Activated T-cell treated with anti-CD3 and anti-CD28 coated beads, Interleukin-2, amount 50 U/mL, for 72 hours (primary cell): ENCODE measurements at regions not wholly inside any gene's neighbourhood (a gene's known extent, or its start where the extent isn't known, plus 50 kb on each side); places are given as distances from the start of the nearest gene placed in this dataset.

ENCODE experiments used
- ATAC-seq, 2 donors: fragments of 150-1000 bp; cut with Tn5 transposase; replicated peaks in 1 of 2; 2 replicates each; pipeline ENCODE4 v1.10.0; 2021; ENCODE audit warnings: moderate library complexity in 2 of 2, mild to moderate bottlenecking in 1 of 2
- DNase-seq, 2 donors: peaks; one replicate each; pipeline ENCODE4 v3.0.0; 2021 to 2022; ENCODE audit warnings: mixed read lengths in 1 of 2
- H3K27ac Mint-ChIP-seq: one replicate; pipeline ENCODE4 v1.8.0; 2022; ENCODE audit warnings: mild to moderate bottlenecking, moderate library complexity, mixed read lengths
- H3K27me3 Mint-ChIP-seq: one replicate; pipeline ENCODE4 v1.8.0; 2022; ENCODE audit warnings: low read depth, mixed read lengths
- H3K36me3 Mint-ChIP-seq, 2 donors: one replicate each; pipeline ENCODE4 v1.8.0; 2022; ENCODE audit warnings: mixed read lengths in 2 of 2, mild to moderate bottlenecking in 1 of 2; ENCODE audit not compliant: insufficient read depth in 2 of 2
- H3K4me1 Mint-ChIP-seq: one replicate; pipeline ENCODE4 v1.8.0; 2022; ENCODE audit warnings: low read depth, mixed read lengths
- H3K4me3 Mint-ChIP-seq, 2 donors: one replicate each; pipeline ENCODE4 v1.8.0; 2022; ENCODE audit warnings: mild to moderate bottlenecking in 2 of 2, mixed read lengths in 2 of 2, moderate library complexity in 2 of 2
- H3K9me3 Mint-ChIP-seq, 2 donors: one replicate each; pipeline ENCODE4 v1.8.0; 2022; ENCODE audit warnings: mixed read lengths in 2 of 2

DNA sequence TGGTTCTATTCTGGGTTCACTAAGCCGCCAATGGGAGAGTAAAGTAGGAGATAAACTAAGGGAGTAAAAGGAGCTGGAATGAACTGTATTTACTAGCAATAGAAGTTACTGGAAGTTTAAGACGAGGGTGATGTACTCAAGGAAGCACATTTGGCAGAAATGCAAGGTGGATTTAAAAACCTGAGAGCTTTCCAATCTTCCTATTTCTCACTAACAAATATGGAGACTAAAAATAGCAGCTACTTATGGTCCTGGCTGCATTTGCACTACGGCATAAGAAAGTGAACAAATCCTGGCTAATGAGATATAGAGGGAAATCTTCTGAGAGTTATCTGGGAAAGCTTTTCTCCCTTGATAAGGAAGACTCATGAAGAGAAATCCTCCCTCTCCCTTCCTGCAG, 153.4 kb downstream of the TMEM161B start:
- H3K27ac Mint-ChIP-seq, result no peak overlapping the region
- H3K4me3 Mint-ChIP-seq, result no peak overlapping the region
- H3K36me3 Mint-ChIP-seq, result no peaks in the 10 kb centered on the region
- DNase-seq, result no peak
- no peak for ATAC-seq
- no peaks in the 10 kb centered on the region for H3K4me1 Mint-ChIP-seq
- no peaks in the 10 kb centered on the region for H3K9me3 Mint-ChIP-seq
- peaks cover 14% of the 10 kb centered on the region for H3K27me3 Mint-ChIP-seq

DNA sequence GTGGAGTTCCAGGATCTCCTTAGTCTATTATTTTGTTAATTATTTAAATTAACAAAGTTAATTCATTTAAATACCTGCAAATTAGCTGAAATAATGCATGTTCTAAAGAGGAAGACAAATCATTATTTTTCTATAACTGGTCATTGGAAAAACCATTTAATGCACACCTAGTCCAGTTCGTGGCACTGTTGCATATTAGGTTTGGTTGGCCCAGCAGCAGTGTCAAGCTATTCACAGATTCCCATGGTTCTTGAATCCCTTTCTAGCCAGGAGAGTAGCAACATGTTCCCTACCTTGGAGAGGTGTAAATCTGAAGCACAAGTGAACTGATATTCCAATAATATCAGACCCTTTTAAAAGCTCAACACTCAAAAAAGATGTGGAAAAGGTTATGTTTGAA, 155.2 kb downstream of the TMEM161B start:
- H3K9me3 Mint-ChIP-seq, result no peaks in the 10 kb centered on the region
- no peak for DNase-seq
- no peak for ATAC-seq
- peaks cover 14% of the 10 kb centered on the region for H3K27me3 Mint-ChIP-seq
- no peaks in the 10 kb centered on the region for H3K4me1 Mint-ChIP-seq
- H3K36me3 Mint-ChIP-seq, result no peaks in the 10 kb centered on the region
- H3K4me3 Mint-ChIP-seq, result no peak overlapping the region
- H3K27ac Mint-ChIP-seq, result no peak overlapping the region

DNA sequence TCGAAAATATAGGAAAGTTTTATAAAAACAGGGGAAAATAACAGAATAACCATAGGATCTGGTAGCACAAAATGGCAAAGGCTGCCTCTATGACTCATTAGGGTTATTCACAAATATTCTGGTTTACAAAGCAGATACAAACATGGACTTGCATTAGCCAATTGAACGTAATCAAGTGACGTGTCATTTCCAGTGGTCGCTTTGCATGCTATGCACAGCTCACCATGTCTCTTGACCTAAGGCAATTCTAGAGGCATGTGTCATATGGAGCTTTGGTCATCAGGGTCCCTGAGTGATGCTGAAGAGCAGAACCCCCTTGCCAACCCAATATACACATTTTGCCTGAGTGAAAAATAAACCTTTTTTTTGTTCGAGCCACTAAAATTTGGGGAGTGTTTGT, 158.8 kb downstream of the TMEM161B start:
- no peaks in the 10 kb centered on the region for H3K36me3 Mint-ChIP-seq
- H3K4me3 Mint-ChIP-seq, result no peak overlapping the region
- H3K27ac Mint-ChIP-seq, result no peak overlapping the region
- H3K9me3 Mint-ChIP-seq, result no peaks in the 10 kb centered on the region
- no peaks in the 10 kb centered on the region for H3K27me3 Mint-ChIP-seq
- H3K4me1 Mint-ChIP-seq, result no peaks in the 10 kb centered on the region
- no peak for DNase-seq
- no peak for ATAC-seq

DNA sequence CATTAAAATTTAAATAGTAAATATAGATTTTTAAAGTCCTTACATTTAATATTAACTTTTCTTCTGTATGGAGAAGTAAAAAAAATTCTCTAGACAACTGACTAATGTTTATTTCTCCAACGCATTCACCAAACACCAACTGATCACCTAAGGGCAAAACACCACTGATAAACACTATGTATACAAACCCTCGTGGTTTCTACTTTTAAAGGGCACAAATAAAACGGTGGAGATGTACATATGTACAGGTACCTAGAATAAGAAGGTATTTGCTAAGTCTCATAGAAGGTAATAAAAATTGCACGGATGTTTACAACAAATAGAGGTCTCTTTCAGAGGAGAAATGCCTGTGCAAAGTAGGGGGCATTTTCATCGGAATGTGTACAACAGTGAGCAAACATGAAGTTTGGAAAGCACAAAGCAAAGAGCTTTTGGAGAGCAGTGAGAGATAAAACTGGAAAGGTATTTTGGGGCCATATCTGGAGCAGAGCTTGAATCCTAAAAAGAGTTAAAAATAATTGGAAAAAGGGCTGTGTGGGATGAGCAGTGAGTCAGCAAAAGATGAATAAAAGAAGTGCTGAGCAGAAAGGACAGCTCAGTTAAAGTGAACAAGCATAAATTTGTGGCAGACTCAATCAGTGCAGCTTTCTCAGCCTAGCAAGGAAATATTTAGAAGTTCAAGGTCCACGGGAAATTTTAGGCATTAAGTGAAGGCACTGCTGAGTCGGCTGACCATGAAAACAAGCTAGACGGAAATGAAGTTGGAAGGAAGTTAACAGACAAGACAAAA, 160.0 kb downstream of the TMEM161B start:
- Mint-ChIP-seq H3K36me3 (no peaks in the 10 kb centered on the region), H3K4me3 (no peak overlapping the region), H3K4me1 (no peaks in the 10 kb centered on the region), H3K9me3 (no peaks in the 10 kb centered on the region), H3K27ac (no peak overlapping the region), H3K27me3 (peaks cover 6% of the 10 kb centered on the region)
- no peak for ATAC-seq
- no peak for DNase-seq

DNA sequence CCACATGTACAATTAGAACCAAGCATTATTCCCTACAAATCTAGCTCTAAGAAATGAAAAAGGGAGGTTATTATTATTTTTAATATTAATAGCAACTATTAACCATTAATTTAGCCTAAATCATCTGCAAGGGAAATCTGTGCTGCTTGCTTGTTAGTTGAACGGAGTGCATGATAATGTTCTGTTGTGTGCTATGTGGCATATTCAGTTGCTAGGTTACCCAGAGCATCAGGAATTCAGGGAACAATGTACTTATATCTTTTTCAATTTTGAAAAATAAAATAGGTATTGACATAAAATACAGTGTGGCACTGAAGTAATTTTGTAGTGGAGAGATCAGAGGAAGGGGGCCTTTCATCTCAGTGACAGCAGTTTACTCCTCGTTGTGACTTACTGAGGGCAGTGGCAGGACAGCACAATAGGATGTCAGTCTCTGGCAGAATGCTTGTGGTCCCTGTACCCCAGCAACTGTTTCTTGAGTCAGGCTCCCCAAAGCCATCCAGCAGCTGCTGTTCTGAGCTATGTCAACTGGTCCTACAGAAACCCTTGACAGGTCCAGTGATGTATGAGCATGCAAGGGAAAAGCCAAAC, 173.6 kb downstream of the TMEM161B start:
- Mint-ChIP-seq H3K4me3 (no peak overlapping the region), H3K9me3 (no peaks in the 10 kb centered on the region), H3K4me1 (no peaks in the 10 kb centered on the region), H3K36me3 (no peaks in the 10 kb centered on the region), H3K27me3 (peaks cover 7% of the 10 kb centered on the region), H3K27ac (no peak overlapping the region)
- ATAC-seq (no peak), DNase-seq (no peak)

DNA sequence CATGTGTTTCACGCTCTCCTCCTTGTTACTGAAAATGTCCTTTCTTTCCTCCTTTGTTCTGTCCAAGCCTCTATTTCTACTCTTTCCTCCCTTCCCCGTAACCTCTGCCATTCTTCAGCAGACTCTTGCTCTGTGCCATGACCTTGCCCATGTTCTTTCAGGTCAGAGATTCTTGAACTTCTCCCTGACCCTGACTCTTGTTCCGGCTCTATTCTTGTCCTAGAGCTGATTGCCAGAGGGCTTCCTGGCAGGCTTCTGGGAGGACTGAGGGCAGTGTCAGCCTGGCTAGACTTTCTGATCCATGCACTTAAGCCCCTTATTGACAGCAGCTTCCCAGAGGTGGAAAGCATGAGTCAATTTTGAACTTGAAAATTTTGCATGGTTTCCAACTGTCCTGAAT, 174.2 kb downstream of the TMEM161B start:
- ATAC-seq, result no peak
- H3K27ac Mint-ChIP-seq, result no peak overlapping the region
- H3K4me1 Mint-ChIP-seq, result no peaks in the 10 kb centered on the region
- H3K9me3 Mint-ChIP-seq, result no peaks in the 10 kb centered on the region
- DNase-seq, result no peak
- no peaks in the 10 kb centered on the region for H3K36me3 Mint-ChIP-seq
- peaks cover 7% of the 10 kb centered on the region for H3K27me3 Mint-ChIP-seq
- H3K4me3 Mint-ChIP-seq, result no peak overlapping the region

DNA sequence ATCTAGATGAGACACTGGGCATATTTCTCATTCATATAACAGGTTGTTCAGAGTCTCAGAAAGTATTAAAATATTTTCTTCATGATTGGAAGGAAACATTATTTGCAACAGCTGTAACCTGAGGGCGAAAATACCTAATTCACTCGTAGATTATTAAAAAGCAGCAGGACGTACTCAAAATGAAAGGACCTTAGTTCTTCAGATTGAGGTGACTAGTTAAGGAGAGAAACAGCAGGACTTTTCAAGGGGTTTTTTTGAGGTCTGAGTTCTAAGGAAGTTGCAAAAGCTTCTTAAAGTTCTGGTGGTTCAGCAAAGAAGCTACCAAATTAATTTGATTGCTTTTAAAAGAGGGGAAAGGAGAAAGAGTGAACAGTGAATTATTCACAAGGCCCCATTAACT, 174.9 kb downstream of the TMEM161B start:
- Mint-ChIP-seq H3K36me3 (no peaks in the 10 kb centered on the region), H3K9me3 (no peaks in the 10 kb centered on the region), H3K27me3 (peaks cover 7% of the 10 kb centered on the region), H3K27ac (no peak overlapping the region), H3K4me3 (no peak overlapping the region), H3K4me1 (no peaks in the 10 kb centered on the region)
- DNase-seq (no peak), ATAC-seq (no peak)

DNA sequence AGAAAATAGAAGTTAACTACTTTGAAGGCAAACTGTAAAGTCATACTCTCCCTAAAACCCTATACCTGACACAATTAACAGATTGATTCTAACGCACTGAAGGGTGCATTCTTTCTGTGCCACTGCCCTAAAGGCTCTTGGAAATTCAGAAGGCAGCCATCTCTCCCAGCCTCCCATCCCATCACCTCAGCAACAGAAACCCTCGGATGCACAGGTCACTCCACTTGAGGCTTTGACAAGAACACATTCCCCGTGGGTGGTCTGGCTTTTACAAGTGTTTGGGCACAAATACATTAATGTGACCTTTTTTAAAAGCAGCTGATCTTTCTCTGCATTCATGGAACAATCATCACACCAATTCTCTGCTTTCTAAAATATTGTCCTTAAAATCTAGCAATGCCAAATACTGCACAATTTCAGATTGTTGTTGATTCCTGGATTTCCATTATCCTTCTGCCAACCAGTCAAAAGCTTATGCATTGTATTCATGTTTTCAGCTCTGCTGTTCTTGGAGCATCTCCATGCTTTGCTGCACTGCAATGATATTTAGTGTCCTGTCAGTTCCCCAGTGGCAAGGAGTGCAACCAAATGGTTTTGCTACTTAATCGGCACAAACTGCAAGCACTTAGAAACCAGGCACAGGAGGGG, 175.6 kb downstream of the TMEM161B start:
- peaks cover 7% of the 10 kb centered on the region for H3K27me3 Mint-ChIP-seq
- no peaks in the 10 kb centered on the region for H3K9me3 Mint-ChIP-seq
- DNase-seq (no peak), ATAC-seq (no peak)
- H3K4me1 Mint-ChIP-seq, result no peaks in the 10 kb centered on the region
- H3K4me3 Mint-ChIP-seq, result no peak overlapping the region
- no peaks in the 10 kb centered on the region for H3K36me3 Mint-ChIP-seq
- H3K27ac Mint-ChIP-seq, result no peak overlapping the region

DNA sequence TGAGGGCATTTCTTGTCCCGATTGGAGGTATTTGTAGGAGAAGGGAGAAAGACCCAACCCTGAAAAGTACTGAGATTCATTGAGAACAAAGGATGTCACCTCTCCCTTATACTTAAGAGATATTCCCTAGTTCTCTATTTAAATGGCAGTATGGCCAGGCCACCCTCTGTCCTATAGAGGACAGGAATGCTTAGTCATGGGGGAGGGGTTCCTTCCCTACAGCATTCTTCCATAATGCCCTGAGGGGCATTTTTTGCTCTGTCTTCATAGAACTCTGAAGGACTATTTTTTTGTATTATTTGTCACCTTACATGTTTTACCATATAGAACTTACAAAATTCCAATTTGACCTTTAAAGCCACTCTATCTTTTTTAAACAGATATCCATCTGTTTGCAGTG, 176.3 kb downstream of the TMEM161B start:
- Mint-ChIP-seq H3K27ac (no peak overlapping the region), H3K4me1 (no peaks in the 10 kb centered on the region)
- no peak for DNase-seq

DNA sequence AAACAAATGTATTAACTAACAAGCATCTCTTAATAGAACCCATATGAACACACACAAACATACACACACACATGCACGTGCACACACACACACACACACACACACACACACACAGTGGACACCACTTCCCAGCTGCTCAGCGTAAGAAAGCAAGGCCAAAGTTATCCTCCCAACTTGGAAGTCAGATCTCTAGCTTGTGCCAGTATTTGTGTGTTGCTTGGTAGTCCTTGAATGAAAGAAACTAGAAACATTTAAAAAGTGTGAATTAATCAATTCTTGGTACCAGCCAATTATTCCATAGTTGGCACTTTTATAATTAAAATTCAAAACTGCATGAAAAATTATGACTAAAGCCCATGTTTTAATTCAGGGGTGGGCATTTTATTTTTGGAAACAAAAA, 178.1 kb downstream of the TMEM161B start:
- no peak overlapping the region for H3K4me3 Mint-ChIP-seq
- no peak overlapping the region for H3K27ac Mint-ChIP-seq
- no peaks in the 10 kb centered on the region for H3K36me3 Mint-ChIP-seq
- ATAC-seq, result no peak
- H3K27me3 Mint-ChIP-seq, result peaks cover 12% of the 10 kb centered on the region
- H3K4me1 Mint-ChIP-seq, result no peaks in the 10 kb centered on the region
- no peaks in the 10 kb centered on the region for H3K9me3 Mint-ChIP-seq
- no peak for DNase-seq

More for the DNA sequence above, 176.3 kb downstream of the TMEM161B start:
- no peak overlapping the region for H3K4me3 Mint-ChIP-seq
- no peaks in the 10 kb centered on the region for H3K9me3 Mint-ChIP-seq
- no peak for ATAC-seq
- H3K36me3 Mint-ChIP-seq, result no peaks in the 10 kb centered on the region
- H3K27me3 Mint-ChIP-seq, result peaks cover 7% of the 10 kb centered on the region

DNA sequence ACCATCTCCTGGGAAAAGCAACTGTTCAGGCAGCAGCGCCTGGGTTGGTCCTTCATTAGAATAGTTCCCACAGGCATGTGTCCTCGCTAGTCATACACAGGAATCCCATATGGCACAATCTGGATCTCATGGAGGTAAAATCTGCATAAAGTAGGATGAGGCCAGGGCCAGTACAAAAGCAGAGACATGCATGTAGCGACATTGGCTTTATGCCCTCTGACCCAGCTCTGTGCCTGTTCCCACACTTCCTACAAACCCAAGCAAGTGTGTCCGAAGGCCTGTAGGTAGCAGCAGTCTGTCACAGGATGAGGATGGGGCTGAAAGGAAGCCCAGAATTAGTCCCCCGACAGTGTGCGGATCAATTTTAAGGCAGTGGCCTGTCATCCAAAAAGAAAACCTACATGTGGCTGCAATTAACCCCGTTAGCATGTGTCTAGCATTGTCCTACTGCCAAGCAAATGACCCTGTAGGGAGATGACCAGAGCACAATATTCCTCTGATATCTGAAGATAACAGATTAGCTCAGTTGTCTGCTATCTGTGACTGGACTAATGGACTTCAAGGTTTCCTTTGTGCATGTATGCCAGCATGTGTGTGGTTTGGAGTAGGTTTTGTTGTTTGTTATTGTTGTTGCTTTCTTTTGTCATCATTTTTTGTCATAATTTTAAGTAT, 178.8 kb downstream of the TMEM161B start:
- no peak overlapping the region for H3K4me3 Mint-ChIP-seq
- no peaks in the 10 kb centered on the region for H3K9me3 Mint-ChIP-seq
- no peak overlapping the region for H3K27ac Mint-ChIP-seq
- ATAC-seq (no peak), DNase-seq (no peak)
- no peaks in the 10 kb centered on the region for H3K36me3 Mint-ChIP-seq
- H3K27me3 Mint-ChIP-seq, result peaks cover 12% of the 10 kb centered on the region
- H3K4me1 Mint-ChIP-seq, result no peaks in the 10 kb centered on the region

DNA sequence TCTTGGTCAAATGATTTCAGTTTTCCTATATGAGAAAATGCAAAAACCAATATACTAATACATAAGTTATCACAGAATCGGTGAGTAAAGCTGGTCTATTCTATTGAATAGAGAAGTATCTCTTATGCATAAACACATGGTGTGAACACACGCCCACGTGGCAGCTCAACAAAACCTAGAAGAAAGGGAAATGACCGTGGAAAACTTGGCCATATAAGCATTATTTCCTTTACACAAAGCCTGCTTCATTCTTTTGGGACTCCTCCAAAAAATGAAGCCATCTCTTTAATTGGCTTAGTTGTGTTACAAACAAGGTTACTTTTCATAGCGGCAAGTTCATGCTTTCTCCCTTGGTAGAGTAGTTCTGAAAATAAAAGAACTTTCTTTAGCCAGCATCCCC, 183.2 kb downstream of the TMEM161B start:
- no peak for DNase-seq
- Mint-ChIP-seq H3K36me3 (no peaks in the 10 kb centered on the region), H3K4me1 (no peaks in the 10 kb centered on the region), H3K27ac (no peak overlapping the region), H3K27me3 (peaks cover 6% of the 10 kb centered on the region), H3K4me3 (no peak overlapping the region), H3K9me3 (no peaks in the 10 kb centered on the region)
- ATAC-seq, result no peak

DNA sequence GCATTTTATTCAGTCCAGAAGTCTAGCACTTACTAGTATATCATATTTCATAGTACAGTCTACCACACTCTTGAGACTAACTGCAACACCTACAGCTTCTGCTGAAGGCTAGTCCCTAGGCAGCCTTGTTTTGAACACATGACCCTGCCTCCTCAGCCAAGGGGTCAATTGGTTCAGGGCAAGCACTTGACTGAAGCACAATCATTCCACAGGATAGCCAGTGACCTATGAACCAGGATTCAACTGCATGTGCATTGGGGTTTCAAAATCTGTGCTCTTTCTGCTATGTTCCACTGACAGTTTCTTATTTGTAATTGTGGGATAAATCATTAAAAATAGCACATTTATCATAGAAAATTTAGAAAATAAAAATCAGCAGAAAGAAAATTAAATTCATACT, 186.8 kb downstream of the TMEM161B start:
- no peaks in the 10 kb centered on the region for H3K4me1 Mint-ChIP-seq
- H3K27ac Mint-ChIP-seq, result no peak overlapping the region
- DNase-seq, result no peak
- H3K9me3 Mint-ChIP-seq, result peaks cover 0 to 2% of the 10 kb centered on the region in 2 donors
- no peaks in the 10 kb centered on the region for H3K36me3 Mint-ChIP-seq
- H3K4me3 Mint-ChIP-seq, result no peak overlapping the region
- no peak for ATAC-seq
- H3K27me3 Mint-ChIP-seq, result peaks cover 6% of the 10 kb centered on the region
